Endodermal cell (in vitro differentiated cells): ENCODE measurements at regions not wholly inside any gene's neighbourhood (a gene's known extent, or its start where the extent isn't known, plus 50 kb on each side); places are given as distances from the start of the nearest gene placed in this dataset.

Experiments
- DNase-seq: peaks from one replicate; pipeline ENCODE4 v3.0.0-alpha.2; 2017
- H3K27ac ChIP-seq: 2 replicates; pipeline ENCODE4 v1.5.1; 2013; ENCODE audit warnings: mild to moderate bottlenecking, low read depth, low read length, moderate library complexity
- H3K27me3 ChIP-seq: 2 replicates; pipeline ENCODE4 v1.6.1; 2013; ENCODE audit warnings: mild to moderate bottlenecking, low read length, moderate library complexity; ENCODE audit not compliant: insufficient read depth, control insufficient read depth, poor library complexity, severe bottlenecking
- H3K36me3 ChIP-seq: 2 replicates; pipeline ENCODE4 v1.7.0; 2013; ENCODE audit warnings: mild to moderate bottlenecking, low read length, moderate library complexity; ENCODE audit not compliant: control insufficient read depth, insufficient read depth
- H3K4me1 ChIP-seq: one replicate; pipeline ENCODE4 v1.7.0; 2013; ENCODE audit warnings: low read length; ENCODE audit not compliant: control insufficient read depth, insufficient read depth
- H3K4me3 ChIP-seq: 2 replicates; pipeline ENCODE4 v1.5.1; 2013; ENCODE audit warnings: mild to moderate bottlenecking, low read length, moderate library complexity
- H3K9ac ChIP-seq: 2 replicates; pipeline ENCODE4 v1.6.1; 2013; ENCODE audit warnings: mild to moderate bottlenecking, low read length, moderate library complexity; ENCODE audit not compliant: poor library complexity, severe bottlenecking; ENCODE audit errors: extremely low read depth
- H3K9me3 ChIP-seq: 2 replicates; pipeline ENCODE4 v1.6.1; 2013; ENCODE audit warnings: mild to moderate bottlenecking, low read length, moderate library complexity; ENCODE audit not compliant: control insufficient read depth
- H3K27ac Mint-ChIP-seq: 2 replicates; pipeline ENCODE4 v1.8.0; 2020; ENCODE audit warnings: mixed read lengths
- H3K27me3 Mint-ChIP-seq: 2 replicates; pipeline ENCODE4 v1.8.0; 2021; ENCODE audit warnings: mild to moderate bottlenecking, mixed read lengths; ENCODE audit not compliant: insufficient read depth
- H3K36me3 Mint-ChIP-seq: 2 replicates; pipeline ENCODE4 v1.8.0; 2020; ENCODE audit warnings: low read depth, mixed read lengths
- H3K4me1 Mint-ChIP-seq: 2 replicates; pipeline ENCODE4 v1.8.0; 2020; ENCODE audit warnings: mixed read lengths
- H3K4me3 Mint-ChIP-seq: 2 replicates; pipeline ENCODE4 v1.8.0; 2020; ENCODE audit warnings: mild to moderate bottlenecking, moderate library complexity, mixed read lengths
- H3K9me3 Mint-ChIP-seq: 2 replicates; pipeline ENCODE4 v1.8.0; 2020; ENCODE audit warnings: mild to moderate bottlenecking, mixed read lengths
- WGBS, 2 experiments: methylation state at CpG; one replicate each; pipeline versions ENCODE4 v1.1.5 to v1.1.7; 2013; ENCODE audit warnings: missing lambda C conversion rate in 2 of 2, mixed read lengths in 1 of 2; ENCODE audit not compliant: insufficient coverage in 1 of 2, insufficient read length in 1 of 2; 5-methylcytosine and 5-hydroxymethylcytosine counted together
- TF ChIP-seq, protein P1 (sequence below): fragments of 200-600 bp; sonication (generic); conservative IDR thresholded peaks from 2 replicates; pipeline ENCODE4 v1.5.0; 2021; ENCODE audit warnings: antibody characterized with exemption, mild to moderate bottlenecking

DNA sequence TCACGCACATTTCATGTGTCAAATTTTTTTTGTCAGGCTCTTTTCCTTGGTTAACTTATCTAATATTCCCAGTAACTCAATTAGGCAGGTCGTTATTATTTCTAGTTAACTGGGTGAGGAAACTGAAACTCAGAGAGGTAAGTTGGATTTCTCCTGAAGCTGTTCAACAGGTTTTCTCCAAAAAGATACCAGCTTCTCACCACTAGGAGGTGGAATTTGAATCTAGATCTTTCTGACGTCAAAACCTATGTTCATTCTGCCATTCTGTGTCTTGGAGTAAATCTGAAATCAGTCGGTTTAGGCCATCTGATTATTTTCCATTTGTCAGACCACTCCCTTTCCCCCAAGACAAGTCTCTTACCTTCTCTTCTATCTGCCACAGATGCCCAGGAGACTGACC lies 572.9 kb downstream of the ACTL7B start:
- no peak overlapping the region for H3K4me3 Mint-ChIP-seq
- H3K4me1 Mint-ChIP-seq: peaks cover 13% of the 10 kb centered on the region
- no peaks in the 10 kb centered on the region for H3K9me3 Mint-ChIP-seq
- no peaks in the 10 kb centered on the region for H3K27me3 ChIP-seq
- no peak overlapping the region for H3K4me3 ChIP-seq
- no peaks in the 10 kb centered on the region for H3K36me3 Mint-ChIP-seq
- peaks cover 2% of the 10 kb centered on the region for H3K27me3 Mint-ChIP-seq
- no peak overlapping the region for H3K27ac ChIP-seq
- H3K9ac ChIP-seq: no peak overlapping the region
- H3K36me3 ChIP-seq: no peaks in the 10 kb centered on the region
- WGBS, 2 experiments: 68 to 78% methylated on average over 2 to 4 of the region's 4 CpGs
- no peak for DNase-seq
- peaks cover 3% of the 10 kb centered on the region for H3K4me1 ChIP-seq
- no peaks in the 10 kb centered on the region for H3K9me3 ChIP-seq
- TF ChIP-seq, protein P1, sequence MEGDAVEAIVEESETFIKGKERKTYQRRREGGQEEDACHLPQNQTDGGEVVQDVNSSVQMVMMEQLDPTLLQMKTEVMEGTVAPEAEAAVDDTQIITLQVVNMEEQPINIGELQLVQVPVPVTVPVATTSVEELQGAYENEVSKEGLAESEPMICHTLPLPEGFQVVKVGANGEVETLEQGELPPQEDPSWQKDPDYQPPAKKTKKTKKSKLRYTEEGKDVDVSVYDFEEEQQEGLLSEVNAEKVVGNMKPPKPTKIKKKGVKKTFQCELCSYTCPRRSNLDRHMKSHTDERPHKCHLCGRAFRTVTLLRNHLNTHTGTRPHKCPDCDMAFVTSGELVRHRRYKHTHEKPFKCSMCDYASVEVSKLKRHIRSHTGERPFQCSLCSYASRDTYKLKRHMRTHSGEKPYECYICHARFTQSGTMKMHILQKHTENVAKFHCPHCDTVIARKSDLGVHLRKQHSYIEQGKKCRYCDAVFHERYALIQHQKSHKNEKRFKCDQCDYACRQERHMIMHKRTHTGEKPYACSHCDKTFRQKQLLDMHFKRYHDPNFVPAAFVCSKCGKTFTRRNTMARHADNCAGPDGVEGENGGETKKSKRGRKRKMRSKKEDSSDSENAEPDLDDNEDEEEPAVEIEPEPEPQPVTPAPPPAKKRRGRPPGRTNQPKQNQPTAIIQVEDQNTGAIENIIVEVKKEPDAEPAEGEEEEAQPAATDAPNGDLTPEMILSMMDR: peak; percentile 76
- no peak overlapping the region for H3K27ac Mint-ChIP-seq

GRCh38 chr9:108281696-108282095 lies 574.1 kb downstream of the ACTL7B start:
- no peaks in the 10 kb centered on the region for H3K36me3 ChIP-seq
- Mint-ChIP-seq H3K9me3 (no peaks in the 10 kb centered on the region), H3K4me3 (no peak overlapping the region), H3K36me3 (no peaks in the 10 kb centered on the region), H3K27me3 (peaks cover 5% of the 10 kb centered on the region), H3K27ac (no peak overlapping the region), H3K4me1 (peaks cover 13% of the 10 kb centered on the region)
- DNase-seq: no peak
- H3K27ac ChIP-seq: no peak overlapping the region
- TF ChIP-seq, protein P1: no peak
- peaks cover 3% of the 10 kb centered on the region for H3K4me1 ChIP-seq
- WGBS, 2 experiments: no CpG with 5 or more reads among the region's 1 CpG
- H3K9me3 ChIP-seq: no peaks in the 10 kb centered on the region
- no peak overlapping the region for H3K4me3 ChIP-seq
- peaks cover 2% of the 10 kb centered on the region for H3K27me3 ChIP-seq
- H3K9ac ChIP-seq: no peak overlapping the region

GRCh38 chr9:108278341-108278740 lies 577.4 kb downstream of the ACTL7B start:
- no peak overlapping the region for H3K27ac ChIP-seq
- Mint-ChIP-seq H3K4me3 (no peak overlapping the region), H3K9me3 (no peaks in the 10 kb centered on the region), H3K36me3 (no peaks in the 10 kb centered on the region), H3K27ac (no peak overlapping the region), H3K4me1 (peaks cover 1% of the 10 kb centered on the region), H3K27me3 (peaks cover 37% of the 10 kb centered on the region)
- H3K9ac ChIP-seq: no peak overlapping the region
- no peaks in the 10 kb centered on the region for H3K4me1 ChIP-seq
- no peak overlapping the region for H3K4me3 ChIP-seq
- no peaks in the 10 kb centered on the region for H3K9me3 ChIP-seq
- peaks cover 35% of the 10 kb centered on the region for H3K27me3 ChIP-seq
- H3K36me3 ChIP-seq: no peaks in the 10 kb centered on the region
- TF ChIP-seq, protein P1: no peak
- DNase-seq: no peak
